ENCODE measurements at regions not wholly inside any gene's neighbourhood (a gene's known extent, or its start where the extent isn't known, plus 50 kb on each side); places are given as distances from the start of the nearest gene placed in this dataset.

DNA sequence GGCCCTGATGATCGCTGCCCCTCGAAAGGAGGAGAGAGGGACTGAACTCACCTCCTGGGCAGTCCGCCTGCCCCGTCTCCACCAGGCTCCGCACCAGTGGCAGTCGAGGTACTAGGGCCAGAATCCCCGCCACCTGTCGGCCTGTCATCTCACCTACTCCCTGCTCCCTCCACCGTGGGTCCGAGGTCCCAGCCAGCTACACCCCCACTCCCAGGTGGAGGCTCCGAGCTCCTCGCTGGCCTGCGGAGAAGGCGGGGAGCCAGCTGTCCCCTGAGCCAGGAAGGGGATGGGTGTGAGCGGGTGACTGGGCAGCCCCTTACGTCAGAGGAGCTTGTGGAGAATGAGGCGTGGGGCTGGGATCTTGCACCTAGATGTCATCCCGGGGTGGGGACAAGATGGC, 1066.5 kb upstream of the MANEA start:
- DNase-seq: no peak

DNA sequence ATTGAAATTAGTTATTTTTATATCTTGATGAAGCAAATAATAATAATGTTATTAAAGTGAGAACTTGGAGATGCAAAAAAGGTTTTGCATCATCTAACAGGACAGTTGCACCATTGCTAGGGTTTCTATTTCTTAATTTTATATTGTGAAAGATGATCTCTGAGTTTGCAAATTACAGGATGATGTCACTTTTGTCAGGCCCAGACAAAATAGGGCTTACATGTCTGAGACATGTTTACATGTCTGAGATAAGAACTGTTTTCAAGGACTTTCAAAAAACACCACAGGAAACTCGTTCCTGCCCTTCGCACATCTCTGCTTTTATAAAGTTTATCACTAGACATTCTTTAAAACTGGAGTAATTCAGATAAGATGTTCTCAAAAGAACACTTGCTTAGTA, 1075.8 kb upstream of the MANEA start:
- no peak for DNase-seq

DNA sequence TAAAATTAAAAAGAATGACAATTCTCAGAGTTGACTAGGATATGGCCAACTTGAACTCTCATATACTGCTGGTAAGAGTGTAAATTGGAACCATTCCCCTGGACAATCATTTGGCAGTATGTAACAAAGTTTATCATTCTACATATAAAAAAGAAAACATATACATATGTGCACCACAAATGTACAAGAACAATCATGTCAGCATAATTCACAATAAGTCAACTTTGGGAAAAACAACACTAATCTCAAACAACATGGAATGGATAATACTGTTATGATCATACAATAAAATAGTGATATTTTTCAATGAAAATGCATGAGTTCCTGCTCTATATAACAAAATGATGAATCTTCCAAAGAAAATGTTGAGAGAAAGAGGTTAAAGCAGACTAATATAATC, 1078.7 kb upstream of the EPHA7 start:
- DNase-seq: no peak

GRCh38 chr6:94494500-94494899, 1075.1 kb upstream of the EPHA7 start:
- DNase-seq: no peak

- no peak for DNase-seq
These were observed 1068.0 kb upstream of the EPHA7 start for GRCh38 chr6:94487371-94487770.

DNA sequence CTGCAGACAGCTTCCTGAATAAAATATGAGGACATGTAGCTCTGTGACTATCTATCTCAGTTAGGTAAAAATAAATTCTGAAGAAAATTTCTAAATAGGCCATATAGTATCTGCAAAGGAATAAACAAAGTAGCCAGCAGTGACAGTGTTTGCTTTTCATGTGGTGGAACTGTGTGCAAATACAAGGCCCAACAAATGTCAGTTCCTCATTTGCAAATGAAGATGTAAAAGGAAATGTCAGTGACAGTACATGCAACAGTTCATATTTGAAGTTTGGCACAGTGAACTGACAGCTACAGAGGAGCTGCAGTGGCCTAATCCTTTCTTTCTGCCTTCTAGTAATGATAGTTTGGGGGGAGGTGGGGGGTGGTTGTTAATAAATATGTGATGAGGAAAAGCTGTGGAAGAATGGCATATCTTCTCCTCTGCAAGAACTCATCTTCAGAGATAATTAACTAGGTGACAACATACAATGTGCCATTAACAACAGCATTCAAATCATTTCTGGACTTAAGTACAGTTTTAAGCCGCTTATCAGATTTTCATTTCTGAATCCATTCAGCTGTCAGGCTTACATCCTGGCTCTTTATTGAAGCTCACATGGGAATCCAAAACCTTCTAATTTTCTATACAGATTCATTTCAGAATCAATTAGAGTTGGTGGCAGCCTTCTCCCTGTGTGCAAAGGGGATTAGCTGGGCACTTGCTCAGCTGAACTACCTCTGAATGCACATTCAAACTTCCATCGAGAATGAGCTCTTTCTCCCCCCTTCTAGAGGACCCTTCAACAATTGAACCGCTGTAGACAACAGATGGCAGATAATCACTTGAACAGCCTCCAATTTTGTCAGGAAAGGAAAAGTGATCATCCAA, 1059.0 kb upstream of the EPHA7 start:
- no peak for DNase-seq

GRCh38 chr6:94468830-94469229, 1049.5 kb upstream of the EPHA7 start:
- DNase-seq: no peak

- no peak for DNase-seq
These were observed 1044.7 kb upstream of the EPHA7 start for GRCh38 chr6:94464018-94464510.

DNA sequence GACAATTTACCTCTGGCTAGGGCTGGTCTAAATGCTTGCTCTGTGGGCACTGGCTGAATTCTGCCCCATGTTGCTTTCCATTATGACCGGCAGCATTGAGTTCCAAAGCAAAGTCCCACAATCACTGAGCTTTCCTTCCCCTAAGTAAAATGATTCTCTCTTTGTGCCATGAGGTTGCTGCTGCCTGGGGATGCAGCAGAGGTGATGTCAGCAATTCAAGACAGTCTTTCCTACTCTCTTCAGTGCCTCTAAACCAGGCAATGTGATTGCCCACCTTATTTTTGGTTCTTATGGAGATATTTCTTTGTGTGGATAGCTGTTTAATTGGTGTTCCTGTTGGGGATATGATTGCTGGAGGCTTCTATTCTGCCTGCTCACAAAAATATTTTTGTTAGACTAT, 1043.9 kb upstream of the EPHA7 start:
- no peak for DNase-seq

GRCh38 chr6:94462231-94462630, 1042.9 kb upstream of the EPHA7 start:
- DNase-seq: no peak

GRCh38 chr6:94456266-94456665, 1036.9 kb upstream of the EPHA7 start:
- no peak for DNase-seq

GRCh38 chr6:94454231-94454630, 1034.9 kb upstream of the EPHA7 start:
- no peak for DNase-seq

GRCh38 chr6:94446120-94446519, 1026.8 kb upstream of the EPHA7 start:
- DNase-seq: no peak

- no peak for DNase-seq
These were observed 1024.3 kb upstream of the EPHA7 start for GRCh38 chr6:94443701-94444100.

- DNase-seq: no peak
These were observed 1005.3 kb upstream of the EPHA7 start for GRCh38 chr6:94424692-94425091.

DNA sequence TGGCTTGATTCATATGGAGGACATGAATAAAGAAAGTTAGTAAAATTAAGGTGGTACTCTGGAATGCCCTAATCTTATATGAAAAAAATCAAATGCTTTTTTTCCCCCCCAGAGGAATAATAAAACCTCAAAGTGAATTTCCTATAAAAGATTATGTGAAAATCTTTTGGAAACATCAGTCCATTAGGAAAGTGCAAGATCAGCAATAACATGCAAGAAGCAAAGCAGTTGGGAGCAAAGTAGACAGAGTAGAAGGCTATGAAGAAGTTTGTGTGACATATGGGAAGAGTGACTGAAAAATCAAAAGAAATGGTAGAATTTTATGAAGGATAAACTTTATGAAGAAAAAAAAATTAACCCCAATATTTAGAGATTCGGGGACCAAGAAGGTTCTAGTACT, 998.0 kb upstream of the EPHA7 start:
- DNase-seq: no peak

DNA sequence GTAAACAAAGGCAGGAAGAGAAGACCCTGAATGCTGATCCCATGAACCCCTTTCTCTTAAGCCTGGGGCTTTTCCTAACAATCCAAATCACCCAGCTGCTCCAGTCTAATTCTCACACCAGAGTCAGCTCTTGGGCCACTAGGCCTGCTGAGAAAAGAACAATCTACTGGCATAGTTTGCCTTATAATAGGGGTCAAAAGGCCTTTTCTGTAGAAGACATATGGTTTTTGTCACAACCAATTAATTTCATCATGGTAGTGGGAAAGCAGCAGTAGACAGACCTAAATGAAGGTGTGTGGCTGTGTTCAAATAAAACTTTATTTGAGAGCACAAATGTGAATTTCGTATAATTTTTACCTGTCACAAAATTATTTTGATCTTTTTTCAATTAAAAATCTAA, 994.7 kb upstream of the EPHA7 start:
- DNase-seq: no peak

DNA sequence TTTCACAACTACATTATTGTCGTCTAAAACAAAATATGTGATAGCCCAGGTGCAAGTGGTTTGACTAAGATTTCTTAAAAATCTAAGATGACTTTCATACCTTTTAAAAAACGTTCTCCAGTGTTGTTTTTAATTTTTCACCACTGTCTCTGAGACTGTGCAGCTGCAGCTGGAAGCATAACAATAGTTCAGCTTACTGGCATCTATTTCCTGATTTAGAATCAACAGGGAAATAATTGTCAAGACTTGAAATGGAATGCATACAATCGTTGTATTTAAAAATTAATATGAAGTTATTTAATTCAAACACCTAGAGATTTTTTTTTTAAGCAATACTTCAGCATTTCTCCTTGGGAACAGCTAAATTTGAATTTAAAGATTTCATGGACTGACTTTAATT, 982.0 kb upstream of the EPHA7 start:
- no peak for DNase-seq

DNA sequence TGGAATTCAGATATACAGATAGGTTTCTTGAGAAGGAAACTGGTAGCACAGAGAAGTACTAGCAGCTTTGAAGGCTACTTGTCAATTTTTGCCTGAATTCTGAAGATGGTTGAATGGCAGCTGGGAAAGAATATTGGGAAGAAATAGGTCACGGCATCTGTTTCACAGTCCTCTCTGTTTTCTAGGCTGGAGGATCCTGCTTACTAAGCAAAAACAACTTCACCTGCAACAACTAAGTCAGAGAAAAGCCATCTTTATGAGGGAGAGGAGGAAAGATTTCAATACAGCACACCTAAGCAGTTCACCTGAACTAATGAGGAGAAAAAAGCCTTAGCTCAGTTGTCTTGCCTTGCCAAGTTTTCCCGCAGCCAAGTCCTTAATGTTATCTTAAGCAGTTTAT, 975.5 kb upstream of the EPHA7 start:
- DNase-seq: no peak

DNA sequence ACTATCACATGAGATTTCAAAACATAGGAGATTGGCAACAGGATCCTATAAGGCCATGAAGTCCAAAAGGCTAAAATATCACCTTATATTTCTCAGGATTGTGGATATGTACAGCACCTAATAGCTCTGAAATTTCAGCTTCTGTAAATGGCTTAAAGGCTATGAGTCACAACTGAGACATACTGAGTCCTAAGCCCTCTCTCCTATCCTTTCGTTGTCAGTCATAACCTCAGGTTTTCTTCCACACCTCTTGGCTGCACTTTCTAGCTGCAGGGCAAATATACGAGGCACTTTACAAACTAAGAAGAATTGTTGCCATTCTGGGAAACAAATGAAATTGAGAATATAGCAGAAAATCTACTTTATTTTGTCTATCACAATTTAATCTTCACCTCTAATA, 969.9 kb upstream of the EPHA7 start:
- no peak for DNase-seq

DNA sequence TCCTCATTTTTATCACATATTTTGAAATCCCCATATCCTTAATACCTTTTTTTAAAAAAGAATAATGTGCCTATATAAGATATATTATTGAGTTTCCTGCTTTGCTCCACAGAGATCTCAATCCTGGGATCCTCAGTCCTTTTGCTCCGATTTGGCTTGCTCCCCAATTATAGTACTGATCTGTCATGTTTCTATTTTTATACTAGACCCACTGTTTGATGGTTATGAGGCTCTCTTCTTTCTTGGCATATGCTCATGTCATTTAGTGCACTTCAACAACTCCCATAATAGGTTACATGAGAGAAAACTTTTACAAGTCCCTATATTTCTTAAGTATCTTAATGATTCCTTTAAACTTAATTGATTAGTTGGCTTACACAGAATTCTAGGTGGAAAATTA, 958.5 kb upstream of the EPHA7 start:
- DNase-seq: no peak

GRCh38 chr6:94376876-94377275, 957.5 kb upstream of the EPHA7 start:
- no peak for DNase-seq

DNA sequence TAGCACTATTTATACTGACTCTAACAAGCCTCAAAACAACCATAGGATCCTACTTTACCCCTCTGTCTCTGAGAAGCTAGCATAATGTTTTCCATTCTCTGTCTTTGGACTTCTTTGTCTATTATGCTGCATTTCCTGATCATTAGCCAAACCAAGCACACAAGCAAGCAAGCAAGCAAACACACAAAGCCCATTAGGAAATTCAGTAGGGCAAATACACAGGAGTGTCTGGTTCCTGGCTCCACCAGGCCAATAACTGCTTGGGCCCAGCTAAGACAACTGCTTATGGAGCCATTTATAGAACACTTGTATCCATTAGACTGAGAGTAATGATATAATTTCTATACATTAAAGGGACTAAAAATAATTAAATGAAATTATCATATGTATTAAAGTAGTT, 952.9 kb upstream of the EPHA7 start:
- DNase-seq: no peak

DNA sequence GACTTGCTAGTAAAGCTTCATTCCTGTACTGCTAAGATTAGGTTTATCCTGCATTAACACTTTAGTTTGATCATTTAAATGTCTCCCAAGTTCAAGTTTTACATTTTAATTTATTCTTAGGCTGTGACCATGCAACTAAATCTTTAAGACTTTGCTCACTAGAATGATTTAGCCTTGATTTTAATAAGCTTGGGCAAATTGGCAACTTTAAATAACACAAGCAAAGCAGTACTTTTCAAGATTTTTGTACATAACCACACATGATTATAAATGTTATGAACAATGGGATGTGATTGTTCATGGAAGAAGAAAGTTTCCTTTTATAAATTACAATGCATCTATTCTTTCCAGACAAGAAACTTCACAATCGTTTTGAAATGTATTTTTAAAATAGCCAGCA, 948.0 kb upstream of the EPHA7 start:
- DNase-seq: no peak
